WI38 (cell line): ENCODE measurements at regions not wholly inside any gene's neighbourhood (a gene's known extent, or its start where the extent isn't known, plus 50 kb on each side); places are given as distances from the start of the nearest gene placed in this dataset.

Experiments used
- H3K4me3 ChIP-seq: 2 replicates; pipeline ENCODE4 v1.5.1; 2011; ENCODE audit warnings: low read depth, mild to moderate bottlenecking, control low read depth, low read length
- TF ChIP-seq, protein P1 (sequence below): IDR thresholded peaks from 2 replicates; pipeline ENCODE4 v1.5.1; 2012; ENCODE audit warnings: low read depth, mild to moderate bottlenecking, control low read depth, low read length

- TF ChIP-seq, protein P1, sequence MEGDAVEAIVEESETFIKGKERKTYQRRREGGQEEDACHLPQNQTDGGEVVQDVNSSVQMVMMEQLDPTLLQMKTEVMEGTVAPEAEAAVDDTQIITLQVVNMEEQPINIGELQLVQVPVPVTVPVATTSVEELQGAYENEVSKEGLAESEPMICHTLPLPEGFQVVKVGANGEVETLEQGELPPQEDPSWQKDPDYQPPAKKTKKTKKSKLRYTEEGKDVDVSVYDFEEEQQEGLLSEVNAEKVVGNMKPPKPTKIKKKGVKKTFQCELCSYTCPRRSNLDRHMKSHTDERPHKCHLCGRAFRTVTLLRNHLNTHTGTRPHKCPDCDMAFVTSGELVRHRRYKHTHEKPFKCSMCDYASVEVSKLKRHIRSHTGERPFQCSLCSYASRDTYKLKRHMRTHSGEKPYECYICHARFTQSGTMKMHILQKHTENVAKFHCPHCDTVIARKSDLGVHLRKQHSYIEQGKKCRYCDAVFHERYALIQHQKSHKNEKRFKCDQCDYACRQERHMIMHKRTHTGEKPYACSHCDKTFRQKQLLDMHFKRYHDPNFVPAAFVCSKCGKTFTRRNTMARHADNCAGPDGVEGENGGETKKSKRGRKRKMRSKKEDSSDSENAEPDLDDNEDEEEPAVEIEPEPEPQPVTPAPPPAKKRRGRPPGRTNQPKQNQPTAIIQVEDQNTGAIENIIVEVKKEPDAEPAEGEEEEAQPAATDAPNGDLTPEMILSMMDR: no peak
- no peak overlapping the region for H3K4me3 ChIP-seq
Measured at GRCh38 chr16:11435576-11435975, 90.3 kb downstream of the RMI2 start.

DNA sequence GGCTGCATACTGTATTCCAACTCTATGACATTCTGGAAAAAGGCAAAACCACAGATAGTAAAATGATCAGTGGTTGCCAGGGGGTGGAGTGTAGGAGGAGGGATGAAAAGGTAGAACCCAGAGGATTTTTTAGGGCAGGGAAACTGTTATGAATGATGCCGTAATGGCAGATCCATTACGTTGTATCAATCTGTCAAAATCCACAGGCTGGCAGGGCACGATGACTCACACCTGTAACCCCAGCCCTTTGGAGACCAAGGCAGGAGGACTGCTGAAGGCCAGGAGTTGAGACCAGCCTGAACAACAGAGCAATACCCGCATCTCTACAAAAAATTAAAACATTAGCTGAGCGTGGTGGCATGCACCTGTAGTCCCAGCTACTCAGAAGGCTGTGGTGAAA lies 91.8 kb downstream of the RMI2 start:
- no peak overlapping the region for H3K4me3 ChIP-seq
- TF ChIP-seq, protein P1: no peak

DNA sequence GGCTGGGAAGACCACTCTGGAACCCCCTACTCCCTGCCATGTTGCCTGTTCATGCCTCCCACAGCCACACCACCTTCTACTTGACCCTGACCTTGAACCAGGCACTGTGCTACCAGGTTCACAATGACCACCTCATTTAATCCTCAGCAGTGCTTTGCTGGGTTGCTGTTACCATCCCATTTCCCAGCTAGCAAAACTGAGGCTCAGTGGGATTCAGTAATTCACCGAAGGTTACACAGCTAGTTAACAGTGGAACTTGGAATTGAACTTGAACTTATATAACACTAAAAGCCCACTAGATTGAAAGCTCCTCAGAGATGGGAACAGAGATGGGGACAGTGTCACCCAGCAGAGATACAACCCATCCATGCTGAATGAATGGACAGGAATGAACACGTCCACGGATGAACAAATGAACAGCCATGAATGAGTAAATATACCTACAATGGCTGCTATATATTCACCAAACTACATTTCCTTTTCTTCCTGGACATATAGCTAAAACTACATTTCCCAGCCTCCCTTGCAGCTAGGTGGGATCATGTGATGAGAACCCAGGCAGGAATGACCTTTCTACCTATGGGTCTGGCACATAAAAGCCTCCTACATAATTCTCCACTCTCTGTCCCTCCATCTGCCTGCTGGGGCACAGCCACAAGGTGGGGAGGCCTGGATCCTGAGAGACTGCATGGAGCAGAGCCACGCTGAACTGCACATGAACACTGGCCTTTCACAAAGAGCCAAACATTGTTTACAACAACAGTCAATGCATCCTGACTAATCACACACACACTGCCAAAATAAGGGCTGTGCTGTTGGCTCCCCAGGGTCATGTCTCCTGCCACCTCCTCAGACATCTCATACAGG lies 94.8 kb downstream of the RMI2 start:
- TF ChIP-seq, protein P1: no peak
- no peak overlapping the region for H3K4me3 ChIP-seq

DNA sequence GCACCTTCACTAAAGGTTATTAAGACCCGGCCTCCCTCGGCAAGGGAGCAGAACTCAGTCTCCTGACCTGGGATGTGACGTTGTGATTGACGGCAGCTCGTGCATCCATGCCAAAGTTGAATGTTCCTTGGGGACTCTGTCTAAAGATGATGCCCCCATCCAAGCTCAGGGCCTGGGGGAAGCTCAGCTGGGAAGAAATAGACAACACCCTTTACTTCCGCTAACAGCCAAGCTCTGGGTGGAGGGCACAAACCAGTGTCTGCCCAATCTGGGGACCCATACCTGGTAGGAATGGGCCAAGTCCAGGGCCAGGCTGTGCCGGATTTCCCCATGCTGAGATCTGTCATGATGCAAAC lies 95.4 kb downstream of the RMI2 start:
- TF ChIP-seq, protein P1: no peak
- H3K4me3 ChIP-seq: no peak overlapping the region

GRCh38 chr16:11445486-11445885 lies 100.2 kb downstream of the RMI2 start:
- TF ChIP-seq, protein P1: no peak
- H3K4me3 ChIP-seq: no peak overlapping the region

DNA sequence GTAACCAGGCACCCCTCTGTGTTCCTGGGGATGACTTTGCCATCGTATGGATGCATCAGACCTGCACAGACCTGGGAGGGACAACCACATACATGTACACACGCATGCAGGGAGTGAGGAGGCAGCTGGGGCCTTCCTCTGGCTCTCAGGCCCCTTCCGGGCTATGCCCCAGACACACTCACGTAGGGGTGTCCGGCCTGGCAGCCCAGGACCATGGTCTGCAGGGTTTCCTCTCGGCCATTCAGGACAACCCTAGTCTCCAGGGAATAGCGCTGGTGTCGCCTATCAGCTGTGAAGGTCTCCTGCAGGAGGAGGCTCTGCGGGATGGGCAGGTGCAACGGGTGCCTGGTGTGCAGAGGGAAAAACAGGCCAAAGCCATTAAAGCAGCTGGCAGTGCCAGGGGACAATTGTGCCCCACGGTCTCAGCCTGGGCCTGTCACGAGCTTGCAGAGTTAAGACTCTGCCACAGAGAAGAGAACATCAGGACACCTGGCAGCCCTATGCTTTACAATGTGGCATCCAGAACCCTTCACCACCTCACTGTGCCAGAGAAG lies 101.4 kb downstream of the RMI2 start:
- H3K4me3 ChIP-seq: no peak overlapping the region
- TF ChIP-seq, protein P1: no peak

GRCh38 chr16:11447272-11447671 lies 102.0 kb downstream of the RMI2 start:
- H3K4me3 ChIP-seq: no peak overlapping the region
- TF ChIP-seq, protein P1: no peak
